ELR (cell line): ENCODE measurements at regions not wholly inside any gene's neighbourhood (a gene's known extent, or its start where the extent isn't known, plus 50 kb on each side); places are given as distances from the start of the nearest gene placed in this dataset.

Experiments
- DNase-seq: peaks from one replicate; pipeline ENCODE4 v3.0.0-alpha.2; 2015; ENCODE audit warnings: low read depth

DNA sequence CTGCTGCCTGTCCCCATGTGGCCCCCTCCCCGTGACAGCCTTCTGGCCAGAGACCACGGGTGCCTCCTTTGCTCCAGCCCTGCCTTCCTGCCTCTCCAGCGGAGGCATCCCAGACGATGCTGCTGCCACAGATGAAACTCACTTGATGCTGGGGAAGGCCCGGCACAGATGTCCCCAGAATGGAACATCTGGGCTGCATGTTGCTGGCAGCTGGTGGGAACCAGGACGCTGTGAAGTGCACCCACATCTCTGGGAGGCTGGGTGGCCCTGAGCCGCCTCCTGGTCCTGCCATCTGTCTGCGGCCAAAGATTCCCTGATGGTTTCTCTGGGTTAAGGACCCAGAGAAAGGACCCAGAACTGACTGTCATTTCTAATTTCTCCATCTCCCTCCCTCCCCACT, 51.9 kb upstream of the PTPRS start:
- DNase-seq: no peak

GRCh38 chr19:5393088-5393487, 52.5 kb upstream of the PTPRS start:
- no peak for DNase-seq

GRCh38 chr19:5394551-5395505, 54.2 kb upstream of the PTPRS start:
- no peak for DNase-seq

DNA sequence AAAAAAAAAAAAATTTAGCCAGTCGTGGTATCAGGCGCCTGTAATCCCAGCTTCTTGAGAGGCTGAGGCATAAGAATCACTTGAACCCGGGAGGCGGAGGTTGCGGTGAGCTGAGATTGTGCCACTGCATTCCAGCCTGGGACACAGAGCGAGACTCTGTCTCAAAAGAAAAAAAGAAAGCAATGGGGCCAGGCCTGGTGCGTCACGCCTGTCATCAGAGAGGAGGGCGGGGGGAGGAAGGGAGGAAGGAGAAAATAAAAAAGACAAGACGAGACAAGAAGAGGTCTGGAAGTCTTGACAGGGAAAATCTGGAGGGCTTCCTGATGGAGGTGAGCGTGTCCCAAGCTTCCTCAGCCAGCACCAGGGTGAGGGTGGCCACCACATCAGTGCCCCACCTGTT, 54.9 kb upstream of the PTPRS start:
- DNase-seq: no peak

- no peak for DNase-seq
These were observed 55.7 kb upstream of the PTPRS start for GRCh38 chr19:5396096-5396939.

DNA sequence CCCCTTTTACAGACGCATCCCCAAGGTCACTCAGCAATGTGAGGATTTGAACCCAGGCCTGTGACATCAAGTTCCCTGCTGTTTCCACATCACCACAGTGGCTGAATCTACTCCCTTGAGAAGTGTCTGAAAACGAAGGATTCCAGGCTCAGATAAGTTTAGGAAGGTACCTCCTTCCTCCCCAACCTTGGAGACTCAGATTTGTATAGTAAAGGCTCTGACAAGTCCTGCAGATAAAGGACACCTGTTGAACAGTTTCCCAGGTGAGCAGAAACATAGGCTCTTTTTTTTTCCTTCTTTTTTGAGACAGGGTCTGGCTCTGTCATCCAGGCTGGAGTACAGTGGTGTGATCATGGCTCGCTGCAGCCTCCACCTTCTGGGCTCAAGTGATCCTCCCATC, 56.4 kb upstream of the PTPRS start:
- no peak for DNase-seq

- peak; percentile 46 for DNase-seq
These were observed 57.2 kb upstream of the ZNRF4 start for GRCh38 chr19:5397804-5398692.

- DNase-seq: no peak
These were observed 56.5 kb upstream of the ZNRF4 start for GRCh38 chr19:5398693-5399057.

DNA sequence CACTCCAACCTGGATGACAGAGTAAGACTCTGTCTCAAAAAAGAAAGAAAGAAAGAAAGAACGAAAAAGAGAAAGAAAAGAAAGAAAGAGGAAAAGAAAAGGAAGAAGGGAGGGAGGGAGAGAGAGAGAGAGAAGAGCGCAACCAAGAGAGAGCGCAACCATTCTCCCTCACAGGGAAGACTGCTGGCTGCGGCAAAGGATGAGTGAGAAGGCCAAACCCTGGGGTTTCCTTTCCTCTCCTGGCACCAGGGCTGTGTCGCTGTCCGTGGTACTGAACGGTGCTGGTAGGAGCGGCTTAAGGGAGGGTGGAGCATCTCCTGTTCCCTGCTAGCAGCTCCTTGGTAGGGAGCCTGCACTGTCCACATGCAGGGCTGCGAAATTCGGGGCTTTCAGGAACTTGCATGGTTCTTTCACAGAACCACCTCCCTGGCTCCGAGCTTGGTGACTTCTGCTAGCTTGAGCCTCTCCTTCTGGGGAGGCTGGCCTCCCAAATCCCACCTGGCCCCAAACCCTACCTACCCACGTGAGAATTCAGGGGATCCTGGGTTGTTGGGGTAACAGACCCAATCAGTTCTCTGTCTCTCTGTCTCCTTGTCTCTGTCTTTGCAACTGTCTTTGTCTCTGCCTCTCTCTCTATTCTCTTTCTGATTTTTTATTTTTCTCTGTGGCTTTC, 51.1 kb upstream of the ZNRF4 start:
- DNase-seq: peak; percentile 86
